ENCODE measurements at regions not wholly inside any gene's neighbourhood (a gene's known extent, or its start where the extent isn't known, plus 50 kb on each side); places are given as distances from the start of the nearest gene placed in this dataset.

GRCh38 chr5:56358703-56359681 is 125.9 kb upstream of the ANKRD55 start:
- TF ChIP-seq, protein P1, sequence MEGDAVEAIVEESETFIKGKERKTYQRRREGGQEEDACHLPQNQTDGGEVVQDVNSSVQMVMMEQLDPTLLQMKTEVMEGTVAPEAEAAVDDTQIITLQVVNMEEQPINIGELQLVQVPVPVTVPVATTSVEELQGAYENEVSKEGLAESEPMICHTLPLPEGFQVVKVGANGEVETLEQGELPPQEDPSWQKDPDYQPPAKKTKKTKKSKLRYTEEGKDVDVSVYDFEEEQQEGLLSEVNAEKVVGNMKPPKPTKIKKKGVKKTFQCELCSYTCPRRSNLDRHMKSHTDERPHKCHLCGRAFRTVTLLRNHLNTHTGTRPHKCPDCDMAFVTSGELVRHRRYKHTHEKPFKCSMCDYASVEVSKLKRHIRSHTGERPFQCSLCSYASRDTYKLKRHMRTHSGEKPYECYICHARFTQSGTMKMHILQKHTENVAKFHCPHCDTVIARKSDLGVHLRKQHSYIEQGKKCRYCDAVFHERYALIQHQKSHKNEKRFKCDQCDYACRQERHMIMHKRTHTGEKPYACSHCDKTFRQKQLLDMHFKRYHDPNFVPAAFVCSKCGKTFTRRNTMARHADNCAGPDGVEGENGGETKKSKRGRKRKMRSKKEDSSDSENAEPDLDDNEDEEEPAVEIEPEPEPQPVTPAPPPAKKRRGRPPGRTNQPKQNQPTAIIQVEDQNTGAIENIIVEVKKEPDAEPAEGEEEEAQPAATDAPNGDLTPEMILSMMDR (IDR thresholded peaks at IDR 0.05; ENCODE audit: low read depth, low read length): no peak
- no peak for TF ChIP-seq MYC (IDR thresholded peaks at IDR 0.05; ENCODE audit: low read depth, low read length)
